CD14-positive monocyte (primary cell): ENCODE measurements at regions not wholly inside any gene's neighbourhood (a gene's known extent, or its start where the extent isn't known, plus 50 kb on each side); places are given as distances from the start of the nearest gene placed in this dataset.

Experiments
- DNase-seq, 3 donors: peaks; one replicate each; pipeline ENCODE4 v3.0.0-alpha.2; 2011 to 2022
- H2AFZ ChIP-seq: 2 replicates; pipeline ENCODE4 v1.6.0; 2012; ENCODE audit warnings: mild to moderate bottlenecking, low read depth, low read length, inconsistent platforms; ENCODE audit not compliant: insufficient read depth, poor library complexity, severe bottlenecking
- H3K27ac ChIP-seq, 2 donors: 1 replicate in 1 of 2; 2 replicates in 1 of 2; pipeline ENCODE4 v1.5.1; 2012 to 2013; ENCODE audit warnings: low read length in 2 of 2, control low read depth in 1 of 2, inconsistent platforms in 1 of 2, low read depth in 1 of 2, mild to moderate bottlenecking in 1 of 2
- H3K27me3 ChIP-seq, 2 donors: one replicate each; pipeline versions ENCODE4 v1.6.0 to v1.6.1; 2011 to 2013; ENCODE audit warnings: low read length in 2 of 2; ENCODE audit not compliant: control insufficient read depth in 2 of 2, insufficient read depth in 2 of 2
- H3K36me3 ChIP-seq, 2 donors: replicated peaks in 1 of 2; 1 replicate in 1 of 2; 2 replicates in 1 of 2; pipeline versions ENCODE4 v1.5.1 to v1.6.1; 2012 to 2013; ENCODE audit warnings: low read length in 2 of 2, control low read depth in 1 of 2, inconsistent platforms in 1 of 2, mild to moderate bottlenecking in 1 of 2; ENCODE audit not compliant: insufficient read depth in 2 of 2, control insufficient read depth in 1 of 2
- H3K4me1 ChIP-seq, 2 donors: 1 replicate in 1 of 2; 2 replicates in 1 of 2; pipeline versions ENCODE4 v1.5.1 to v1.6.1; 2012 to 2013; ENCODE audit warnings: low read length in 2 of 2, control low read depth in 1 of 2, inconsistent platforms in 1 of 2, mild to moderate bottlenecking in 1 of 2, moderate library complexity in 1 of 2; ENCODE audit not compliant: insufficient read depth in 2 of 2, control insufficient read depth in 1 of 2
- H3K4me2 ChIP-seq: replicated peaks from 2 replicates; pipeline ENCODE3; 2012; ENCODE audit warnings: low read length, moderate library complexity, mild to moderate bottlenecking; ENCODE audit not compliant: poor library complexity, severe bottlenecking; ENCODE audit errors: extremely low read depth
- H3K4me3 ChIP-seq, 3 experiments: fragments of 200-600 bp in 1 of 3; sonication (generic) in 1 of 3; replicated peaks in 1 of 3; 1 replicate in 2 of 3; 2 replicates in 1 of 3; pipeline ENCODE4 v1.5.1; 2011 to 2013; ENCODE audit warnings: low read length in 3 of 3, mild to moderate bottlenecking in 3 of 3, control low read depth in 2 of 3, low read depth in 2 of 3, inconsistent platforms in 1 of 3, moderate library complexity in 1 of 3
- H3K79me2 ChIP-seq: 2 replicates; pipeline ENCODE4 v1.6.0; 2012; ENCODE audit warnings: mild to moderate bottlenecking, control low read depth, inconsistent platforms, low read length, moderate library complexity; ENCODE audit not compliant: insufficient read depth
- H3K9ac ChIP-seq: 2 replicates; pipeline ENCODE4 v1.6.0; 2017; ENCODE audit warnings: low read length, mild to moderate bottlenecking; ENCODE audit not compliant: insufficient read depth, poor library complexity, severe bottlenecking
- H3K9me3 ChIP-seq, 2 donors: replicated peaks in 1 of 2; 1 replicate in 1 of 2; 2 replicates in 1 of 2; pipeline versions ENCODE4 v1.5.1 to v1.6.1; 2012 to 2013; ENCODE audit warnings: low read length in 2 of 2, control low read depth in 1 of 2; ENCODE audit not compliant: control insufficient read depth in 1 of 2, insufficient read depth in 1 of 2
- H4K20me1 ChIP-seq: 2 replicates; pipeline ENCODE4 v1.6.0; 2012; ENCODE audit warnings: mild to moderate bottlenecking, low read length, control low read depth, moderate library complexity; ENCODE audit not compliant: insufficient read depth
- H3K27ac Mint-ChIP-seq, 7 donors: one replicate each; pipeline ENCODE4 v1.8.0; 2020; ENCODE audit warnings: mild to moderate bottlenecking in 7 of 7, mixed read lengths in 7 of 7, moderate library complexity in 6 of 7, inconsistent platforms in 2 of 7
- H3K27me3 Mint-ChIP-seq, 3 donors: one replicate each; pipeline ENCODE4 v1.8.0; 2021 to 2022; ENCODE audit warnings: low read depth in 3 of 3, mild to moderate bottlenecking in 3 of 3, mixed read lengths in 3 of 3, moderate library complexity in 3 of 3, inconsistent platforms in 1 of 3
- H3K36me3 Mint-ChIP-seq, 2 donors: one replicate each; pipeline ENCODE4 v1.8.0; 2020; ENCODE audit warnings: mixed read lengths in 2 of 2, inconsistent platforms in 1 of 2, mild to moderate bottlenecking in 1 of 2
- H3K4me1 Mint-ChIP-seq: one replicate; pipeline ENCODE4 v1.8.0; 2020; ENCODE audit warnings: mild to moderate bottlenecking, mixed read lengths
- H3K4me3 Mint-ChIP-seq, 2 donors: one replicate each; pipeline ENCODE4 v1.8.0; 2020; ENCODE audit warnings: mild to moderate bottlenecking in 2 of 2, mixed read lengths in 2 of 2, moderate library complexity in 1 of 2
- H3K9me3 Mint-ChIP-seq, 7 donors: one replicate each; pipeline ENCODE4 v1.8.0; 2020 to 2022; ENCODE audit warnings: mixed read lengths in 7 of 7, mild to moderate bottlenecking in 6 of 7, moderate library complexity in 6 of 7, inconsistent platforms in 2 of 7
- CTCF ChIP-seq: fragments of 200-600 bp; IDR thresholded peaks from one replicate; pipeline ENCODE4 v1.8.0; 2022; ENCODE audit warnings: antibody characterized with exemption, mild to moderate bottlenecking
- WGBS: methylation state at CpG from one replicate; pipeline ENCODE4 v1.1.5; 2013; ENCODE audit warnings: missing lambda C conversion rate; ENCODE audit not compliant: insufficient coverage; 5-methylcytosine and 5-hydroxymethylcytosine counted together
- intact Hi-C, 2 donors: fragments of 100-400 bp; cut with micrococcal nuclease; formaldehyde crosslinking; loops; one replicate each; pipeline versions ENCODE4 v1.15.0 to v1.15.1; 2023

GRCh38 chr10:128982616-128982915 is 484.5 kb upstream of the MGMT start:
- H3K4me2 ChIP-seq: no peak overlapping the region
- no peak overlapping the region for H3K4me3 Mint-ChIP-seq
- H3K9ac ChIP-seq: no peak overlapping the region
- H2AFZ ChIP-seq: no peak overlapping the region
- no peaks in the 10 kb centered on the region for H3K4me1 ChIP-seq
- H3K9me3 Mint-ChIP-seq: peaks cover 0 to 14% (median 3%) of the 10 kb centered on the region in 7 donors
- intact Hi-C loops: no loop called here
- H3K36me3 ChIP-seq: no peaks in the 10 kb centered on the region
- peaks cover 4 to 5% (median 4%) of the 10 kb centered on the region in 3 donors for H3K27me3 Mint-ChIP-seq
- H3K4me1 Mint-ChIP-seq: no peaks in the 10 kb centered on the region
- DNase-seq: no peak
- H3K9me3 ChIP-seq: no peaks in the 10 kb centered on the region
- no peak for TF ChIP-seq CTCF
- H3K27me3 ChIP-seq: no peaks in the 10 kb centered on the region
- 77% methylated on average over 3 of the region's 4 CpGs for WGBS
- no peak overlapping the region for H3K27ac ChIP-seq
- no peaks in the 10 kb centered on the region for H3K79me2 ChIP-seq
- no peaks in the 10 kb centered on the region for H3K36me3 Mint-ChIP-seq
- peak overlapping the region in 1 of 7 donors; percentile 54 for H3K27ac Mint-ChIP-seq
- H3K4me3 ChIP-seq: no peak overlapping the region
- H4K20me1 ChIP-seq: no peaks in the 10 kb centered on the region

- no peaks in the 10 kb centered on the region for H3K4me1 Mint-ChIP-seq
- TF ChIP-seq CTCF: no peak
- peaks cover 0 to 11% (median 3%) of the 10 kb centered on the region in 7 donors for H3K9me3 Mint-ChIP-seq
- Histone ChIP-seq H3K4me3 (no peak overlapping the region), H3K36me3 (no peaks in the 10 kb centered on the region), H3K9me3 (no peaks in the 10 kb centered on the region), H3K4me1 (no peaks in the 10 kb centered on the region), H3K79me2 (no peaks in the 10 kb centered on the region), H4K20me1 (no peaks in the 10 kb centered on the region), H3K27ac (no peak overlapping the region), H3K9ac (no peak overlapping the region), H3K4me2 (no peak overlapping the region), H3K27me3 (no peaks in the 10 kb centered on the region), H2AFZ (no peak overlapping the region)
- H3K27ac Mint-ChIP-seq: no peak overlapping the region
- H3K4me3 Mint-ChIP-seq: no peak overlapping the region
- 71% methylated on average over 1 of the region's 1 CpG for WGBS
- peaks cover 4 to 5% (median 4%) of the 10 kb centered on the region in 3 donors for H3K27me3 Mint-ChIP-seq
- H3K36me3 Mint-ChIP-seq: no peaks in the 10 kb centered on the region
- no peak for DNase-seq
- intact Hi-C loops: no loop called here
Observed at GRCh38 chr10:128985036-128985435, 482.0 kb upstream of the MGMT start.
